HepG2 (cell line): ENCODE measurements at regions not wholly inside any gene's neighbourhood (a gene's known extent, or its start where the extent isn't known, plus 50 kb on each side); places are given as distances from the start of the nearest gene placed in this dataset.
A peak's percentile ranks its signal among the peaks of the same experiment; 100 is the strongest.

Experiments used
- ATAC-seq: fragments of 200-7000 bp; cut with Tn5 transposase; 3 replicates; pipeline ENCODE4 v1.9.1; 2020; ENCODE audit warnings: mild to moderate bottlenecking, moderate library complexity
- BruUV-seq: library from RNA; stranded (reverse); fragments of 400-500 nt; replicated peaks from 2 replicates; lab custom pipeline; 2021; lab: Mats Ljungman, UMichigan
- CTCF ChIA-PET: fragments of 300-600 bp; formaldehyde crosslinking; extraction: SDS; loops from one replicate; lab custom pipeline; 2021; ENCODE audit warnings: low total read pairs, inconsistent platforms, low intra/inter-chr PET ratio; lab: Yijun Ruan, JAX
- POLR2A ChIA-PET: fragments of 350-600 bp; sonication (Branson Sonifier 250); formaldehyde crosslinking; loops from one replicate; lab custom pipeline; 2020; ENCODE audit warnings: antibody characterized with exemption, inconsistent platforms; lab: Yijun Ruan, JAX
- DNase-seq: peaks from one replicate; pipeline ENCODE4 v3.0.0-alpha.2; 2015; ENCODE audit warnings: low spot score
- FAIRE-seq: peaks from 3 replicates; lab custom pipeline; 2011; peaks lifted over from hg19 to GRCh38; lab: Jason Lieb, UNC
- H2AFZ ChIP-seq: one replicate; pipeline ENCODE4 v1.6.1; 2011; ENCODE audit warnings: low read length, inconsistent platforms
- H3K27ac ChIP-seq: fragments of 300-600 bp; 3 replicates; pipeline ENCODE4 v1.8.0; 2011; ENCODE audit warnings: mixed run types, mild to moderate bottlenecking, mixed read lengths, low read length, inconsistent platforms; ENCODE audit not compliant: insufficient read depth; ENCODE audit errors: extremely low read length
- H3K27me3 ChIP-seq, 2 experiments: fragments of 200-600 bp in 1 of 2; 2 replicates in 1 of 2; 3 replicates in 1 of 2; pipeline versions ENCODE4 v1.6.0 to v1.8.0; 2011; ENCODE audit warnings: low read length in 2 of 2, mild to moderate bottlenecking in 2 of 2, moderate library complexity in 2 of 2, inconsistent platforms in 1 of 2; ENCODE audit not compliant: insufficient read depth in 2 of 2, control insufficient read depth in 1 of 2
- H3K36me3 ChIP-seq, 2 experiments: fragments of 200-600 bp in 1 of 2; replicated peaks in 1 of 2; 2 replicates in 1 of 2; 3 replicates in 1 of 2; pipeline versions ENCODE4 v1.5.1 to v1.8.0; 2011; ENCODE audit warnings: low read length in 2 of 2, inconsistent platforms in 1 of 2; ENCODE audit not compliant: insufficient read depth in 2 of 2, control insufficient read depth in 1 of 2
- H3K4me1 ChIP-seq: 2 replicates; pipeline ENCODE4 v1.5.1; 2012; ENCODE audit warnings: low read length, inconsistent platforms; ENCODE audit not compliant: insufficient read depth
- H3K4me2 ChIP-seq: 2 replicates; pipeline ENCODE4 v1.6.0; 2011; ENCODE audit warnings: low read depth, low read length, inconsistent platforms
- H3K4me3 ChIP-seq, 3 experiments: fragments of 200-600 bp in 1 of 3; sonication (generic), shearing (Covaris generic) in 1 of 3; replicated peaks in 1 of 3; 2 replicates each; pipeline ENCODE4 v1.5.1; 2011 to 2016; ENCODE audit warnings: low read length in 3 of 3, inconsistent platforms in 2 of 3, low read depth in 2 of 3, mild to moderate bottlenecking in 2 of 3, control low read depth in 1 of 3, mixed read lengths in 1 of 3; ENCODE audit not compliant: insufficient read depth in 1 of 3
- H3K79me2 ChIP-seq: one replicate; pipeline ENCODE4 v1.6.1; 2011; ENCODE audit warnings: low read length, inconsistent platforms; ENCODE audit not compliant: insufficient read depth
- H3K9ac ChIP-seq: 2 replicates; pipeline ENCODE4 v1.6.0; 2011; ENCODE audit warnings: mild to moderate bottlenecking, low read depth, low read length, inconsistent platforms; ENCODE audit not compliant: insufficient read depth
- H3K9me3 ChIP-seq: 2 replicates; pipeline ENCODE4 v1.5.1; 2012; ENCODE audit warnings: mild to moderate bottlenecking, low read length
- H4K20me1 ChIP-seq: 2 replicates; pipeline ENCODE4 v1.6.0; 2011; ENCODE audit warnings: inconsistent platforms, mild to moderate bottlenecking, low read length, moderate library complexity; ENCODE audit not compliant: insufficient read depth
- GLI4 ChIP-seq: sonication (generic); formaldehyde crosslinking; IDR thresholded peaks from 2 replicates; pipeline ENCODE4 v1.5.1; 2020; ENCODE audit warnings: missing genetic modification reagents, mild to moderate bottlenecking, moderate library complexity, borderline replicate concordance
- HCFC1 ChIP-seq: fragments of 150-350 bp; IDR thresholded peaks from 2 replicates; pipeline ENCODE4 v1.6.1; 2014; ENCODE audit warnings: low read depth, low read length
- HMGA1 ChIP-seq: sonication (generic); formaldehyde crosslinking; conservative IDR thresholded peaks from 2 replicates; pipeline ENCODE4 v1.4.0; 2020; ENCODE audit warnings: missing genetic modification reagents
- KDM6A ChIP-seq: IDR thresholded peaks from 2 replicates; pipeline ENCODE4 v1.6.1; 2016; ENCODE audit warnings: low read depth
- SETDB1 ChIP-seq: sonication (generic); formaldehyde crosslinking; IDR thresholded peaks from 2 replicates; pipeline ENCODE4 v1.5.1; 2020; ENCODE audit warnings: missing genetic modification reagents, mild to moderate bottlenecking, borderline replicate concordance
- THAP11 ChIP-seq: IDR thresholded peaks from 2 replicates; pipeline ENCODE4 v1.6.1; 2016; ENCODE audit warnings: missing biosample characterization, missing genetic modification reagents
- ZNF143 ChIP-seq: sonication (generic); formaldehyde crosslinking; IDR thresholded peaks from 2 replicates; pipeline ENCODE4 v1.4.0; 2020; ENCODE audit warnings: missing genetic modification reagents
- ZNF335 ChIP-seq: sonication (generic); formaldehyde crosslinking; IDR thresholded peaks from 2 replicates; pipeline ENCODE4 v1.4.0; 2020; ENCODE audit warnings: missing genetic modification reagents
- ZNF678 ChIP-seq: sonication (generic); formaldehyde crosslinking; IDR thresholded peaks from 2 replicates; pipeline ENCODE4 v1.4.0; 2020; ENCODE audit warnings: mild to moderate bottlenecking, missing genetic modification reagents
- WGBS: methylation state at CpG from one replicate; pipeline ENCODE4 v1.1.6; 2017; ENCODE audit warnings: low lambda C conversion rate; 5-methylcytosine and 5-hydroxymethylcytosine counted together
- in situ Hi-C: cut with HindIII; loops from 2 replicates; pipeline ENCODE4 v1.10.0; 2017; ENCODE audit warnings: low pct_unique_long_range_greater_than_20kb; ENCODE audit not compliant: extremely low pct_ligation_motif_present
- intact Hi-C: fragments of 100-400 bp; cut with micrococcal nuclease; formaldehyde crosslinking; loops from one replicate; pipeline ENCODE4 v1.10.0; 2022; ENCODE audit not compliant: unreplicated experiment

- in situ Hi-C loops (no loop called here), intact Hi-C loops (no loop called here)
- no peak for ATAC-seq
- Histone ChIP-seq H3K4me3 (no peak overlapping the region), H3K4me2 (no peak overlapping the region), H3K27me3 (no peaks in the 10 kb centered on the region), H3K27ac (no peak overlapping the region)
- DNase-seq, result no peak
- POLR2A ChIA-PET, result no interaction called here
- TF ChIP-seq GLI4 (CRISPR knock-in tag) (no peak), SETDB1 (no peak)
- TF ChIP-seq, all 625 proteins: peak for 0
- no peak overlapping the region for H3K9ac ChIP-seq
- no peaks in the 10 kb centered on the region for H3K79me2 ChIP-seq
- no peak overlapping the region for H2AFZ ChIP-seq
- BruUV-seq, result no TSS peak
- FAIRE-seq, result no peak
- H3K4me1 ChIP-seq, result no peaks in the 10 kb centered on the region
- no peaks in the 10 kb centered on the region for H3K36me3 ChIP-seq
- 13% methylated on average over 1 of the region's 1 CpG for WGBS
- no peaks in the 10 kb centered on the region for H4K20me1 ChIP-seq
- CTCF ChIA-PET, result no interaction called here
- H3K9me3 ChIP-seq, result no peaks in the 10 kb centered on the region
These were observed 362.8 kb upstream of the TBX3 start for GRCh38 chr12:115046805-115047204.

- Histone ChIP-seq H3K9me3 (no peaks in the 10 kb centered on the region), H2AFZ (no peak overlapping the region), H3K4me3 (no peak overlapping the region), H3K27ac (no peak overlapping the region), H3K36me3 (no peaks in the 10 kb centered on the region), H3K4me1 (no peaks in the 10 kb centered on the region), H3K9ac (no peak overlapping the region), H3K27me3 (no peaks in the 10 kb centered on the region), H3K79me2 (no peaks in the 10 kb centered on the region), H4K20me1 (no peaks in the 10 kb centered on the region), H3K4me2 (no peak overlapping the region)
- ATAC-seq (no peak), FAIRE-seq (no peak), DNase-seq (no peak)
- CTCF ChIA-PET, result no interaction called here
- in situ Hi-C loops (no loop called here), intact Hi-C loops (no loop called here)
- POLR2A ChIA-PET, result no interaction called here
- TF ChIP-seq ZNF335 (CRISPR knock-in tag) (no peak), HCFC1 (0 out of 2 replicates have a peak, but pooled peaks have one; percentile 32), ZNF678 (CRISPR knock-in tag) (no peak), THAP11 (CRISPR knock-in tag) (peak; percentile 87), HMGA1 (no peak), KDM6A (CRISPR knock-in tag) (no peak), ZNF143 (CRISPR knock-in tag) (peak; percentile 65)
- WGBS, result 60% methylated on average over 6 of the region's 6 CpGs
- BruUV-seq, result no TSS peak
These were observed 360.1 kb upstream of the TBX3 start for GRCh38 chr12:115044073-115044472.
